ENCODE measurements at regions not wholly inside any gene's neighbourhood (a gene's known extent, or its start where the extent isn't known, plus 50 kb on each side); places are given as distances from the start of the nearest gene placed in this dataset.

DNA sequence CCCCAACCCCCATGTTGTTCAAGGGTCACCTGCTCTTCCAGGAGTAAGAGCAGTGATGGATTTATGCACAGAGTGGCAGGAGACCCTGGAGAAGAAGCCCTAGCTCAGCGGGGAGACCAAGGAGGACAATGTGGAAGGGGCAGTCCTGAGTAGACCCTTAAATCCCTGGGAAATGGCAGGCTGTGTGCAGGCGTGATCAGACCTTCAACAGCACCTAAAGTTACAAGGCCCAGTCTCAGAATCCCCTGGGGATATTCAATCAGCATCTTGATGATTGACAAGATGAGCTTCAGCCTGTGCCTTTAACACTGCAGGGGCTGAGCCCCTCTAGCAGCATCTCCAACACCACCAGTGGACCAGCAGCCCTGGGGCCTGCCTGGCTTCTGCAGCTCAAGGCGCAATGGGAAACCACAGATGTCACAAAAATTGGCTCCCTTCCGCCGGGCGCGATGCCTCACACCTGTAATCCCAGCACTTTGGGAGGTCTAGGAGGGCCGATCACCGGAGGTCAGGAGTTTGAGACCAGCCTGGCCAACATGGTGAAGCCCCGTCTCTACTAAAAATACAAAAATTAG, 60.4 kb downstream of the IRF2BP2 start:
- no peaks in the 10 kb centered on the region for H3K9me3 Mint-ChIP-seq (ENCODE audit: unreplicated experiment)
- H3K4me1 Mint-ChIP-seq (ENCODE audit: unreplicated experiment) = peaks cover 77% of the 10 kb centered on the region
- peak overlapping the region; percentile 38 for H3K4me3 Mint-ChIP-seq (ENCODE audit: unreplicated experiment)
- H3K36me3 Mint-ChIP-seq (ENCODE audit: low read depth, unreplicated experiment) = no peaks in the 10 kb centered on the region
- TF ChIP-seq, protein P1, sequence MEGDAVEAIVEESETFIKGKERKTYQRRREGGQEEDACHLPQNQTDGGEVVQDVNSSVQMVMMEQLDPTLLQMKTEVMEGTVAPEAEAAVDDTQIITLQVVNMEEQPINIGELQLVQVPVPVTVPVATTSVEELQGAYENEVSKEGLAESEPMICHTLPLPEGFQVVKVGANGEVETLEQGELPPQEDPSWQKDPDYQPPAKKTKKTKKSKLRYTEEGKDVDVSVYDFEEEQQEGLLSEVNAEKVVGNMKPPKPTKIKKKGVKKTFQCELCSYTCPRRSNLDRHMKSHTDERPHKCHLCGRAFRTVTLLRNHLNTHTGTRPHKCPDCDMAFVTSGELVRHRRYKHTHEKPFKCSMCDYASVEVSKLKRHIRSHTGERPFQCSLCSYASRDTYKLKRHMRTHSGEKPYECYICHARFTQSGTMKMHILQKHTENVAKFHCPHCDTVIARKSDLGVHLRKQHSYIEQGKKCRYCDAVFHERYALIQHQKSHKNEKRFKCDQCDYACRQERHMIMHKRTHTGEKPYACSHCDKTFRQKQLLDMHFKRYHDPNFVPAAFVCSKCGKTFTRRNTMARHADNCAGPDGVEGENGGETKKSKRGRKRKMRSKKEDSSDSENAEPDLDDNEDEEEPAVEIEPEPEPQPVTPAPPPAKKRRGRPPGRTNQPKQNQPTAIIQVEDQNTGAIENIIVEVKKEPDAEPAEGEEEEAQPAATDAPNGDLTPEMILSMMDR (IDR thresholded peaks at IDR 0.05; ENCODE audit: unreplicated experiment) = no peak
- peak overlapping the region; percentile 86 for H3K27ac Mint-ChIP-seq (ENCODE audit: unreplicated experiment)
- H3K27me3 Mint-ChIP-seq (ENCODE audit: unreplicated experiment) = peaks cover 5% of the 10 kb centered on the region
- DNase-seq (ENCODE audit: low spot score) = no peak

DNA sequence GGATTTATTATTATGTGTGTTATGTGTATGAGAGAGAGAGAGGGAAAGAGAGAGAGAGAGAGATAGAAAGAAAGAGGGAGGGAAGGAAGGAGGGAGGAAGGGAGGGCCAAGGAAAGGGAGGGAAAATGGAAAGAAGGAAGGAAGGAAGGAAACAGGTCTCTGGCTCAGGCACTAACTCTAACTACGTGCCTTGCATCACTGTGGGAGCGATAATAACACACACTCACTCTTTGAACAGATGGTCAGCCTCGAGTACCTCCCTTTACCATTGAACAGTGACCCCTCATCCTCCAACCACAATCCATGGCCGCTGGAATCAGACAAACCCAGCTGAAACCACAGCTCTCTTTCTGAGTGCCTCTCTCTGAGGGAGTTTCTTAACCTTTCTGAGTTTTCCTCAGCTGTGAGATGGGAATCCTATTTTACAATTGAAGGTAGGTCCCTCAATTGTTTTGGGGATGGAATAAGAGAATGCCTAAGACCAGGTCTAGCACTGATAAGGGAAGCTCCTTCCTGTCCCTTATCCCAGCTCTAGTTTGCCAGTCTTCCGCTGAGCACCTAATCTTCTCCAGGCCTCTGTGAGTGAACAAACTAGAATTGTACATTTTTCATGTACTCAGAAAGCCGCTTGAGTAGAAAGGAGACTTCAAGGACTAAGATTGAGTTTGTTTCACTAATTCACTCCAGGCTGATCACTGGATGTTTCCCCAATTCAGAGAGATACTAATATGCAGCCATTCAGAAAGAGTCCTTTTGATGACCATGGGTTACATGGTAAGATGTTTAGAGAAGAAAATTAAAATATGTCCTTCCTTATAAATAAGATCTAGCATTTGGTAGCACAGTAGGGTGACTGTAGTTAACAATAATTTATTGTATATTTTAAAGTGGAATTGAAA, 62.8 kb downstream of the IRF2BP2 start:
- H3K27ac Mint-ChIP-seq (ENCODE audit: unreplicated experiment) = peak overlapping the region; percentile 96
- no peak overlapping the region for H3K4me3 Mint-ChIP-seq (ENCODE audit: unreplicated experiment)
- TF ChIP-seq, protein P1 (IDR thresholded peaks at IDR 0.05; ENCODE audit: unreplicated experiment) = no peak

DNA sequence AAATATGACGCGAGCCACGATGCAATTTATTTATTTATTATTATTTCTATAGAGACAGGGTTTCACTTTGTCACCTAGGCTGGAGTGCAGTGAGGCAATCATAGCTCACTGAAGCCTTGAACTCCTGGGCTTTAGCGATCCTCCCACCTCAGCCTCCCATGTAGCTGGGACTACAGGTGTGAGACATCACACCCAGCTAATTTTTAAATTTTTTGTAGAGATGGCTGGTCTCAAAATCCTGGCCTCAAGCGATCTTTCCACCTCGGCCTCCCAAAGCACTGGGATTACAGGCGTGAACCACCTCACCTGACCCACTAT, 63.6 kb downstream of the IRF2BP2 start:
- DNase-seq (ENCODE audit: low spot score) = no peak
- Mint-ChIP-seq H3K4me3 (ENCODE audit: unreplicated experiment) (no peak overlapping the region), H3K27me3 (ENCODE audit: unreplicated experiment) (peaks cover 10% of the 10 kb centered on the region), H3K9me3 (ENCODE audit: unreplicated experiment) (no peaks in the 10 kb centered on the region), H3K36me3 (ENCODE audit: low read depth, unreplicated experiment) (peaks cover 2% of the 10 kb centered on the region), H3K27ac (ENCODE audit: unreplicated experiment) (peak overlapping the region; percentile 96), H3K4me1 (ENCODE audit: unreplicated experiment) (peaks cover 67% of the 10 kb centered on the region)
- TF ChIP-seq, protein P1 (IDR thresholded peaks at IDR 0.05; ENCODE audit: unreplicated experiment) = no peak

More for the DNA sequence above, 62.8 kb downstream of the IRF2BP2 start:
- no peak for DNase-seq (ENCODE audit: low spot score)
- H3K27me3 Mint-ChIP-seq (ENCODE audit: unreplicated experiment) = peaks cover 9% of the 10 kb centered on the region
- H3K4me1 Mint-ChIP-seq (ENCODE audit: unreplicated experiment) = peaks cover 73% of the 10 kb centered on the region
- no peaks in the 10 kb centered on the region for H3K9me3 Mint-ChIP-seq (ENCODE audit: unreplicated experiment)
- H3K36me3 Mint-ChIP-seq (ENCODE audit: low read depth, unreplicated experiment) = peaks cover 2% of the 10 kb centered on the region

- peak overlapping the region; percentile 19 for H3K4me3 Mint-ChIP-seq (ENCODE audit: unreplicated experiment)
- H3K9me3 Mint-ChIP-seq (ENCODE audit: unreplicated experiment) = no peaks in the 10 kb centered on the region
- H3K27ac Mint-ChIP-seq (ENCODE audit: unreplicated experiment) = peak overlapping the region; percentile 96
- peaks cover 10% of the 10 kb centered on the region for H3K27me3 Mint-ChIP-seq (ENCODE audit: unreplicated experiment)
- peaks cover 61% of the 10 kb centered on the region for H3K4me1 Mint-ChIP-seq (ENCODE audit: unreplicated experiment)
- no peak for DNase-seq (ENCODE audit: low spot score)
- TF ChIP-seq, protein P1 (IDR thresholded peaks at IDR 0.05; ENCODE audit: unreplicated experiment) = no peak
- peaks cover 2% of the 10 kb centered on the region for H3K36me3 Mint-ChIP-seq (ENCODE audit: low read depth, unreplicated experiment)
These were observed 64.2 kb downstream of the IRF2BP2 start for GRCh38 chr1:234545517-234546386.
